Stimulated activated CD8-positive, alpha-beta memory T cell treated with anti-CD3 and anti-CD28 coated beads, Interleukin-7, amount 100 ng/mL, for 4 hours (primary cell): ENCODE measurements at regions not wholly inside any gene's neighbourhood (a gene's known extent, or its start where the extent isn't known, plus 50 kb on each side); places are given as distances from the start of the nearest gene placed in this dataset.

Experiments used
- DNase-seq, 2 donors: peaks; one replicate each; pipeline ENCODE4 v3.0.0-alpha.2; 2020; ENCODE audit warnings: low read depth in 2 of 2

GRCh38 chr14:97393244-97393643 lies 596.1 kb downstream of the VRK1 start:
- DNase-seq = no peak

GRCh38 chr14:97395068-97395467 lies 597.9 kb downstream of the VRK1 start:
- no peak for DNase-seq

GRCh38 chr14:97401714-97402113 lies 604.5 kb downstream of the VRK1 start:
- DNase-seq = no peak

- no peak for DNase-seq
Measured at GRCh38 chr14:97402279-97402678, 605.1 kb downstream of the VRK1 start.

- DNase-seq = no peak
Measured at GRCh38 chr14:97407701-97408407, 610.7 kb downstream of the VRK1 start.

GRCh38 chr14:97408503-97408902 lies 611.3 kb downstream of the VRK1 start:
- no peak for DNase-seq

- peak; percentile 23 to 26 for DNase-seq
Measured at GRCh38 chr14:97408937-97409815, 612.0 kb downstream of the VRK1 start.

GRCh38 chr14:97410667-97411620 lies 613.8 kb downstream of the VRK1 start:
- no peak for DNase-seq

- DNase-seq = no peak
Measured at GRCh38 chr14:97411938-97412612, 614.9 kb downstream of the VRK1 start.

- DNase-seq = no peak
Measured at GRCh38 chr14:97413022-97413539, 615.9 kb downstream of the VRK1 start.

GRCh38 chr14:97413966-97414717 lies 617.0 kb downstream of the VRK1 start:
- no peak for DNase-seq

- no peak for DNase-seq
Measured at GRCh38 chr14:97414718-97415098, 617.5 kb downstream of the VRK1 start.

GRCh38 chr14:97415907-97416306 lies 618.7 kb downstream of the VRK1 start:
- no peak for DNase-seq

GRCh38 chr14:97416550-97416949 lies 619.4 kb downstream of the VRK1 start:
- no peak for DNase-seq

- no peak for DNase-seq
Measured at GRCh38 chr14:97417331-97417730, 620.1 kb downstream of the VRK1 start.

GRCh38 chr14:97420211-97420610 lies 623.0 kb downstream of the VRK1 start:
- DNase-seq = no peak

- no peak for DNase-seq
Measured at GRCh38 chr14:97426776-97427175, 629.6 kb downstream of the VRK1 start.

- DNase-seq = no peak
Measured at GRCh38 chr14:97428808-97429440, 631.7 kb downstream of the VRK1 start.

GRCh38 chr14:97432586-97432985 lies 635.4 kb downstream of the VRK1 start:
- DNase-seq = no peak
